HL-60 (cell line): ENCODE measurements at regions not wholly inside any gene's neighbourhood (a gene's known extent, or its start where the extent isn't known, plus 50 kb on each side); places are given as distances from the start of the nearest gene placed in this dataset.

Experiments used
- CTCF ChIP-seq: IDR thresholded peaks from one replicate; pipeline ENCODE4 v1.5.1; 2011; ENCODE audit warnings: low read length, control low read depth, inconsistent platforms; ENCODE audit not compliant: insufficient read depth
- POLR2AphosphoS5 ChIP-seq: IDR thresholded peaks from 2 replicates; pipeline ENCODE4 v1.6.1; 2012; ENCODE audit warnings: low read depth

GRCh38 chr13:65917731-65918130 is 1312.4 kb downstream of the PCDH9 start:
- TF ChIP-seq CTCF (no peak), POLR2AphosphoS5 (no peak)
